ENCODE measurements at regions not wholly inside any gene's neighbourhood (a gene's known extent, or its start where the extent isn't known, plus 50 kb on each side); places are given as distances from the start of the nearest gene placed in this dataset.

DNA sequence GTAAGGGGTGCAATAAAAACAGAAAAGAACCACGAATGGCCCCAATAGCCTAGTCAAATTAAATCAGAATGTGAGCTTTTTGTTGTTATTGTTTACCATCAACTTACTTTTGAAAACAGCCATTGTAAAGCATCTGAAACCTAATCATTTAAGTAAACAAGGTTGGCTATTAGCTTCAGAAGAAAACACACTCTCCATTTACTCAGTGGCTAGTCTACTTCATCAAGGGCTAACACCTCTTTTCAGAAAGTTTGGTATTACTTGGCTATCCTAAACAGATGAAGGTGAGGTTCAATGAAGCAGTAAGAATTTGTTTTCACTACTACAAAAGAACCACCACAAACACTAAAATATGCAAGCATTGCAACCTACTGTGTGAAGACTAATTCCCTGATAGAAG, 398.0 kb downstream of the CDH2 start:
- Histone ChIP-seq H3K36me3 (ENCODE audit: control insufficient read depth, insufficient read depth, low read length) (no peaks in the 10 kb centered on the region), H4K20me1 (ENCODE audit: insufficient read depth, low read length) (no peaks in the 10 kb centered on the region), H2AK9ac (replicated peaks; ENCODE audit: low read depth, low read length, poor library complexity) (no peak overlapping the region), H3K4me2 (ENCODE audit: low read depth, low read length) (no peak overlapping the region), H2BK120ac (ENCODE audit: low read depth, low read length) (no peak overlapping the region), H3K9ac (ENCODE audit: low read depth, low read length) (no peak overlapping the region), H4K5ac (ENCODE audit: low read depth, low read length) (no peak overlapping the region), H3K14ac (replicated peaks; ENCODE audit: low read depth, low read length) (no peak overlapping the region), H3K18ac (ENCODE audit: low read depth, low read length) (no peak overlapping the region), H3K4me1 (ENCODE audit: control insufficient read depth, insufficient read depth, low read length) (no peaks in the 10 kb centered on the region), H4K91ac (ENCODE audit: insufficient read depth, low read depth, low read length) (no peak overlapping the region), H2BK15ac (ENCODE audit: low read depth, low read length) (no peak overlapping the region), H2AFZ (replicated peaks; ENCODE audit: low read length, poor library complexity) (no peak overlapping the region), H3K9me3 (ENCODE audit: control insufficient read depth, insufficient read depth, low read length) (no peaks in the 10 kb centered on the region), H2BK5ac (ENCODE audit: low read depth, low read length, poor library complexity, severe bottlenecking) (no peak overlapping the region), H4K8ac (ENCODE audit: low read depth in 2 of 2, low read length in 2 of 2) (no peak overlapping the region), H3K9me1 (ENCODE audit: insufficient read depth, low read length) (no peaks in the 10 kb centered on the region), H3K56ac (ENCODE audit: extremely low read depth, insufficient read depth, low read length) (no peak overlapping the region), H2AK5ac (ENCODE audit: low read depth, low read length) (no peak overlapping the region), H3K4ac (ENCODE audit: low read depth, low read length) (no peak overlapping the region), H3K79me1 (ENCODE audit: low read depth in 1 of 2, low read length in 2 of 2) (no peaks in the 10 kb centered on the region), H3K27ac (ENCODE audit: insufficient read depth, low read length) (no peak overlapping the region), H3K4me3 (ENCODE audit: insufficient read depth, low read depth, low read length) (no peak overlapping the region), H2BK20ac (ENCODE audit: low read depth, low read length) (no peak overlapping the region), H3K23ac (ENCODE audit: low read depth, low read length) (no peak overlapping the region), H3K27me3 (ENCODE audit: control insufficient read depth, insufficient read depth, low read length) (no peaks in the 10 kb centered on the region; the same call in 1 of the 2 replicates)
- CTCF ChIA-PET: interaction anchor here (1.1 kb wide), 1 partner anchor 11 kb away, joined by 3 read pairs; no protein-coding TSS in a partner anchor
- dilution Hi-C loops (cut with HindIII; ENCODE audit: low sequenced_read_pairs, unreplicated experiment) (no loop called here), intact Hi-C loops (cut with micrococcal nuclease) (loop anchor here (1.0 kb wide), 1 partner anchor 410 kb away; no protein-coding TSS in a partner anchor), in situ Hi-C loops (cut with MboI; ENCODE audit: low sequenced_read_pairs) (no loop called here)
- WGBS, 2 experiments (ENCODE audit: extremely low coverage in 2 of 2, insufficient read length in 1 of 2): no CpG with 5 or more reads among the region's 1 CpG
- DNase-seq (no peak), ATAC-seq (ENCODE audit: low read depth) (no peak)
- POLR2A ChIA-PET (ENCODE audit: unreplicated experiment): no interaction called here
- no TSS peak for BruUV-seq (replicated peaks)
- no peak for TF ChIP-seq MAFK (IDR thresholded peaks at IDR 0.05; ENCODE audit: low read depth, low read length)
- no peak for TF ChIP-seq FOS (IDR thresholded peaks at IDR 0.05; ENCODE audit: low read depth, low read length)
- no peak for TF ChIP-seq BHLHE40 (IDR thresholded peaks at IDR 0.05; ENCODE audit: low read depth, low read length)
- TF ChIP-seq RCOR1 (IDR thresholded peaks at IDR 0.05; ENCODE audit: insufficient replicate concordance, low read length): no peak
- TF ChIP-seq MXI1 (IDR thresholded peaks at IDR 0.05; ENCODE audit: borderline replicate concordance, low read depth, low read length): no peak
- TF ChIP-seq, protein P1, sequence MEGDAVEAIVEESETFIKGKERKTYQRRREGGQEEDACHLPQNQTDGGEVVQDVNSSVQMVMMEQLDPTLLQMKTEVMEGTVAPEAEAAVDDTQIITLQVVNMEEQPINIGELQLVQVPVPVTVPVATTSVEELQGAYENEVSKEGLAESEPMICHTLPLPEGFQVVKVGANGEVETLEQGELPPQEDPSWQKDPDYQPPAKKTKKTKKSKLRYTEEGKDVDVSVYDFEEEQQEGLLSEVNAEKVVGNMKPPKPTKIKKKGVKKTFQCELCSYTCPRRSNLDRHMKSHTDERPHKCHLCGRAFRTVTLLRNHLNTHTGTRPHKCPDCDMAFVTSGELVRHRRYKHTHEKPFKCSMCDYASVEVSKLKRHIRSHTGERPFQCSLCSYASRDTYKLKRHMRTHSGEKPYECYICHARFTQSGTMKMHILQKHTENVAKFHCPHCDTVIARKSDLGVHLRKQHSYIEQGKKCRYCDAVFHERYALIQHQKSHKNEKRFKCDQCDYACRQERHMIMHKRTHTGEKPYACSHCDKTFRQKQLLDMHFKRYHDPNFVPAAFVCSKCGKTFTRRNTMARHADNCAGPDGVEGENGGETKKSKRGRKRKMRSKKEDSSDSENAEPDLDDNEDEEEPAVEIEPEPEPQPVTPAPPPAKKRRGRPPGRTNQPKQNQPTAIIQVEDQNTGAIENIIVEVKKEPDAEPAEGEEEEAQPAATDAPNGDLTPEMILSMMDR (conservative IDR thresholded peaks at IDR 0.05; ENCODE audit: low read depth, low read length): no peak
- no peak for TF ChIP-seq CEBPB (IDR thresholded peaks at IDR 0.05; ENCODE audit: low read depth, low read length)
- TF ChIP-seq, protein P2, sequence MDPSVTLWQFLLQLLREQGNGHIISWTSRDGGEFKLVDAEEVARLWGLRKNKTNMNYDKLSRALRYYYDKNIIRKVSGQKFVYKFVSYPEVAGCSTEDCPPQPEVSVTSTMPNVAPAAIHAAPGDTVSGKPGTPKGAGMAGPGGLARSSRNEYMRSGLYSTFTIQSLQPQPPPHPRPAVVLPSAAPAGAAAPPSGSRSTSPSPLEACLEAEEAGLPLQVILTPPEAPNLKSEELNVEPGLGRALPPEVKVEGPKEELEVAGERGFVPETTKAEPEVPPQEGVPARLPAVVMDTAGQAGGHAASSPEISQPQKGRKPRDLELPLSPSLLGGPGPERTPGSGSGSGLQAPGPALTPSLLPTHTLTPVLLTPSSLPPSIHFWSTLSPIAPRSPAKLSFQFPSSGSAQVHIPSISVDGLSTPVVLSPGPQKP (IDR thresholded peaks at IDR 0.05; ENCODE audit: borderline replicate concordance, low read depth, low read length): no peak
- TF ChIP-seq, protein P3, sequence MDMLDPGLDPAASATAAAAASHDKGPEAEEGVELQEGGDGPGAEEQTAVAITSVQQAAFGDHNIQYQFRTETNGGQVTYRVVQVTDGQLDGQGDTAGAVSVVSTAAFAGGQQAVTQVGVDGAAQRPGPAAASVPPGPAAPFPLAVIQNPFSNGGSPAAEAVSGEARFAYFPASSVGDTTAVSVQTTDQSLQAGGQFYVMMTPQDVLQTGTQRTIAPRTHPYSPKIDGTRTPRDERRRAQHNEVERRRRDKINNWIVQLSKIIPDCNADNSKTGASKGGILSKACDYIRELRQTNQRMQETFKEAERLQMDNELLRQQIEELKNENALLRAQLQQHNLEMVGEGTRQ (IDR thresholded peaks at IDR 0.05; ENCODE audit: low read depth, low read length): no peak
- no peak for TF ChIP-seq NFE2L2 (IDR thresholded peaks at IDR 0.05; ENCODE audit: low read depth, low read length)
